ENCODE measurements at regions not wholly inside any gene's neighbourhood (a gene's known extent, or its start where the extent isn't known, plus 50 kb on each side); places are given as distances from the start of the nearest gene placed in this dataset.

- Histone ChIP-seq H2BK20ac (ENCODE audit: low read length) (no peak overlapping the region), H2AFZ (ENCODE audit: low read length) (peak overlapping the region; percentile 77), H3K14ac (ENCODE audit: insufficient read length) (no peak overlapping the region), H3K79me2 (ENCODE audit: control insufficient read depth in 1 of 2, insufficient read depth in 2 of 2, low read length in 2 of 2) (no peaks in the 10 kb centered on the region), H3K23ac (ENCODE audit: insufficient read length) (no peak overlapping the region), H4K91ac (replicated peaks; ENCODE audit: insufficient read length, low read length) (no peak overlapping the region), H3K4me2 (ENCODE audit: insufficient read depth in 1 of 2, low read depth in 2 of 2, low read length in 2 of 2) (no peak overlapping the region), H2BK120ac (replicated peaks; ENCODE audit: low read depth, low read length) (no peak overlapping the region), H4K8ac (ENCODE audit: extremely low read depth, insufficient read depth, low read length) (no peak overlapping the region), H3K79me1 (ENCODE audit: low read depth, low read length) (no peaks in the 10 kb centered on the region), H3K36me3 (ENCODE audit: control insufficient read depth in 2 of 4, insufficient read depth in 4 of 4, low read length in 3 of 4) (no peaks in the 10 kb centered on the region), H3K9me3 (ENCODE audit: insufficient read depth in 2 of 2, low read depth in 1 of 2, low read length in 1 of 2) (0 out of 4 replicates have a peak, but pooled peaks cover 0 to 3% of the 10 kb centered on the region in 2 experiments), H3K9ac (replicated peaks in 1 of 4; ENCODE audit: extremely low read depth in 1 of 4, low read depth in 3 of 4, low read length in 3 of 4) (no peak overlapping the region), H3K4ac (replicated peaks; ENCODE audit: insufficient read length, low read depth, low read length) (no peak overlapping the region), H3K23me2 (ENCODE audit: low read depth, low read length) (no peaks in the 10 kb centered on the region), H2BK5ac (ENCODE audit: low read depth, low read length) (no peak overlapping the region), H2BK15ac (ENCODE audit: low read length) (no peak overlapping the region), H3K27me3 (replicated peaks in 1 of 4; ENCODE audit: control insufficient read depth in 3 of 4, extremely low read depth in 1 of 4, insufficient read depth in 3 of 4, low read length in 3 of 4) (no peaks in the 10 kb centered on the region), H3K27ac (ENCODE audit: low read depth, low read length) (no peak overlapping the region), H3K4me3 (ENCODE audit: extremely low read depth in 1 of 4, insufficient read depth in 2 of 4, low read depth in 3 of 4, low read length in 4 of 4) (no peak overlapping the region), H4K20me1 (replicated peaks in 1 of 2; ENCODE audit: control insufficient read depth in 1 of 2, insufficient read depth in 2 of 2, low read length in 2 of 2) (no peaks in the 10 kb centered on the region), H2BK12ac (ENCODE audit: low read depth, low read length) (no peak overlapping the region), H3K56ac (replicated peaks; ENCODE audit: insufficient read length, low read depth, low read length) (no peak overlapping the region), H3K18ac (ENCODE audit: extremely low read depth, low read length) (no peak overlapping the region), H2AK5ac (ENCODE audit: low read depth, low read length) (no peak overlapping the region), H4K5ac (ENCODE audit: insufficient read length, low read depth, low read length) (no peak overlapping the region), H3K4me1 (replicated peaks in 1 of 4; ENCODE audit: control insufficient read depth in 3 of 4, insufficient read depth in 4 of 4, low read length in 3 of 4) (no peaks in the 10 kb centered on the region)
- DNase-seq (ENCODE audit: low read depth in 1 of 2, low spot score in 2 of 2) = no peak
- ChIA-PET POLR2A (ENCODE audit: partially characterized antibody) (no interaction called here), CTCF (ENCODE audit: partially characterized antibody) (interaction anchor here (0.9 to 2.1 kb wide), 10 partner anchors 9 to 183 kb away, joined by 3 to 9 read pairs (median 4); no protein-coding TSS in a partner anchor)
- WGBS, 2 experiments (ENCODE audit: extremely low coverage in 1 of 2, insufficient coverage in 1 of 2, insufficient read length in 1 of 2, insufficient replicate concordance in 2 of 2, low coverage in 1 of 2, low lambda C conversion rate in 2 of 2, missing lambda C conversion rate in 1 of 2) = 79% methylated on average over 2 of the region's 2 CpGs; no CpG with 5 or more reads in 1 of the 2 experiments
- no peak for FAIRE-seq
- TF ChIP-seq CREB1 (IDR thresholded peaks at IDR 0.05) (no peak), BACH1 (IDR thresholded peaks at IDR 0.05; ENCODE audit: low read length) (no peak), CTCF (IDR thresholded peaks at IDR 0.05; ENCODE audit: control extremely low read depth in 1 of 3, insufficient read depth in 1 of 3, low read depth in 1 of 3, low read length in 3 of 3) (peak; percentile 1 to 33 (median 20); a peak in 3 of 4 replicates), EP300 (IDR thresholded peaks at IDR 0.05; ENCODE audit: borderline replicate concordance in 1 of 2, low read depth in 2 of 2, low read length in 2 of 2) (no peak), MAX (IDR thresholded peaks at IDR 0.05) (no peak), RAD21 (IDR thresholded peaks at IDR 0.05 in 1 of 2, conservative IDR thresholded peaks at IDR 0.05 in 1 of 2; ENCODE audit: low read depth in 2 of 2, low read length in 2 of 2) (peak; percentile 8 to 18; a peak in 2 of 4 replicates), CEBPB (IDR thresholded peaks at IDR 0.05; ENCODE audit: low read depth, low read length) (no peak), PHF8 (conservative IDR thresholded peaks at IDR 0.05; ENCODE audit: low read depth, low read length) (no peak), SP2 (IDR thresholded peaks at IDR 0.05; ENCODE audit: low read length) (no peak)
- TF ChIP-seq, protein P1, sequence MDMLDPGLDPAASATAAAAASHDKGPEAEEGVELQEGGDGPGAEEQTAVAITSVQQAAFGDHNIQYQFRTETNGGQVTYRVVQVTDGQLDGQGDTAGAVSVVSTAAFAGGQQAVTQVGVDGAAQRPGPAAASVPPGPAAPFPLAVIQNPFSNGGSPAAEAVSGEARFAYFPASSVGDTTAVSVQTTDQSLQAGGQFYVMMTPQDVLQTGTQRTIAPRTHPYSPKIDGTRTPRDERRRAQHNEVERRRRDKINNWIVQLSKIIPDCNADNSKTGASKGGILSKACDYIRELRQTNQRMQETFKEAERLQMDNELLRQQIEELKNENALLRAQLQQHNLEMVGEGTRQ (IDR thresholded peaks at IDR 0.05; ENCODE audit: low read length) = no peak
Observed at GRCh38 chr4:162865102-162865501, 301.6 kb downstream of the NAF1 start.

Data from H1 (cell line).